OCI-LY1 (cell line): ENCODE measurements at regions not wholly inside any gene's neighbourhood (a gene's known extent, or its start where the extent isn't known, plus 50 kb on each side); places are given as distances from the start of the nearest gene placed in this dataset.

ENCODE experiments used
- CTCF ChIP-seq: fragments of 200-600 bp; sonication (generic), shearing (Covaris generic); IDR thresholded peaks from 2 replicates; pipeline ENCODE4 v1.5.1; 2017; ENCODE audit warnings: mild to moderate bottlenecking, antibody characterized with exemption, low read length, moderate library complexity, mixed read lengths
- EZH2 ChIP-seq: fragments of 200-600 bp; sonication (generic), shearing (Covaris generic); IDR thresholded peaks from 2 replicates; pipeline ENCODE4 v1.8.0; 2017; ENCODE audit warnings: borderline replicate concordance, mixed run types, mild to moderate bottlenecking, antibody characterized with exemption, low read length, moderate library complexity, mixed read lengths

GRCh38 chr3:102142379-102143060 is 292.3 kb upstream of the ZPLD1 start:
- no peak for TF ChIP-seq CTCF
- no peak for TF ChIP-seq EZH2
